Activated CD8-positive, alpha-beta memory T cell treated with anti-CD3 and anti-CD28 coated beads, Interleukin-2, amount 50 U/mL, for 4 hours (primary cell): ENCODE measurements at regions not wholly inside any gene's neighbourhood (a gene's known extent, or its start where the extent isn't known, plus 50 kb on each side); places are given as distances from the start of the nearest gene placed in this dataset.
"Not testable (repeated sequence)": the region's sequence is repeated elsewhere in the genome, so short reads cannot be mapped to it uniquely, and the experiment has no call there.

Source experiments
- DNase-seq: peaks from one replicate; pipeline ENCODE4 v3.0.0-alpha.2; 2020

DNA sequence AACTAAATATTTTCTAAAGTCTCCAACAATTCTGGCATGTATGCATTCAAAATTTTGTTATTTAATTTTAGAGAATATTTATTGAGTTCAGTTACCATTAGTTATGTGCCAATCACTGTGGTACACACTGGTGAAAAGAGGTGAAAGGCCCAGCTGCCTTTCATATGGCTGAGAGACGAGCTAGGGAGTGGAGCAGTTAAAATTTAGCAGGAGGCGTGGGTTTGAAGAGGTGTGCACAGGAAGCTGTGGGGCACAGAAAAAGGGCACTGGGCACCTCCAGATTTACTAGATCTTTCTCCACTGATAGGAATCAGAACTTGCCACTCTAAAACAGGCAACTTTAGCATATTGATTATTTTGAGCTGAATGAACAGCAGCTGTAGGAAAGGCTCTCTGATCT lies 347.1 kb downstream of the CD83 start:
- no peak for DNase-seq

DNA sequence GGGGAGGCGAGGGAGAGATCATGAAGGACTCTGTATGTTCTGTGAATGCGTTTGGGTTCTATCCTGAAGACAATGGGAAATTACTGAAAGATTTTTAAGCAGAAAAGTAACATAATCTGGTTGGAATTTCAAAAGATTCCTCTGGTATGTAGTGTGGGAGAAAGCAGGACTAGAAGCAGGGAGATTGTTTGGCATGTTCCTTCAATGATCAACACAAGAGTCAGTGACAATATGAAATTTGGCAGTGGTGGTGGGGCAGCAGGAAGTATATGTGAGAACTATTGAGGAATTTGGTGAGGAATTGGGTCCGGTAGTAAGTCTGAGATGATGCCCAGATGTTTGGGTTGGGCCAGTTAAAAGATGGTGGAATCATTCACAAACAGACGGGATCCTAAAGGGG lies 348.7 kb downstream of the CD83 start:
- no peak for DNase-seq

DNA sequence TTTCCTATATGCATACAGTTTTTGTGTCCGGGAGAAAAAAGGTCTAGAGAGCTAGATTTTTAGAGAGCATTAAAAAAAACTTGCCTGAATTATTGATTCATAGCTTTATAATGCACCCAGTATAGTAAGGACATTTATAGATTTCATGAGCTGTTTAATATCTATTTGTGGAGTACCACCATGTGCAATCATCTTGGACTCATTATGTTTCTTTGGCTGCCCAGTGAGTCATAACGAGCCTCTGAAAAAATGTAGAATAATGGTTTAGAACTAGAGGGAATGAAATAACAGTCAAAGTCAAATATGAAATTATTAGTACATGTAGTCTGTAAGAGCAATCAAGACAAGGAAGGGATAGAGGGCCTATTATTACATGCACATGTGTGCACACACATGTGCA lies 350.0 kb downstream of the CD83 start:
- DNase-seq = no peak

DNA sequence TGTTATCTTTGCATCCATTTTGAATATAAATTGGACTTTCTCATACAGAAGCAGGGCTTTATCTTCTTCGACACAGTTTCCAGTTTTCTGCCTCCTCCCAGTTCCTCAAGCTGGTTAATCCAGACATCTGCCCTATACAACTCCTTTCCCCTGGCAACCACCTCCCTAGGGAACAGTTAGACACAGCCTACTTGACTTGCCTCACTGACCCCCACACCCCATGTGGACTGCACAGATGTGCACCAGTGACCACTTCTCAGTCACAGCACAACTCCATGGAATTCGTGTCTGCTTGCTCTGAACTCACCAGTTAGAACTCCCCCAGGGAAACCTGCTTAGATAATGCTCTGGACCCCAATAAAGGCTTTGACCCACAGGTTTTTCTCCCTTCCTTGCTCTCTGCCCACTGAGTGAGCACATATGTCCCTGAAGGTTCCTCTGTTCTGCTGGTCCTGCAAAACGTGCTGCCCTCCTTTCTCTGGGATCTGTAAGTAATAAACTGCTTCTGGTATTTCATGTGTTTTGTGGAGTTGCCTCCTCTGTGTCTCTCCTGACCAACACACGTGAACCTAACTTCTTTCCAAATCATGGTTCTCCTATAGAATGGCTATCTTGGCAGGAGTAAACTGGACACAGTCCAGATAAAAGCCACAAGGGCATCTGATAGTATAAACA lies 351.2 kb downstream of the CD83 start:
- DNase-seq = no peak

DNA sequence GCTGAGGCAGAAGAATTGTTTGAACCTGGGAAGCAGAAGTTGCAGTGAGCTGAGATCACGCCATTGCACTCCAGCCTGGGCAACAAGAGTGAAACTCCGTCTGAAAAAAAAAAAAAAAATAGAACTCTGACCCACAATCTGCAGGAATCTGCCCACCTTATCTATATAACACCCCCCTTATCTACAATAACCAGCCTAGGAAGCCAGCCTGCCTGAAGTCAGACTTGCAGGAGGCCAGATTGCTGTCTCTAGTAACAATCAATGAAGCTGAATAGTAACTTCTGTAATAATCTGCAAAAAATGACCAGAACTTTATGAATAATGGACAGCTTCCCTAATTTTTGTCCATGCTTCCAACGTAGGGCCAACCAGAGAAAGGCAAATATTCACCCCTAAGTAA lies 352.5 kb downstream of the CD83 start:
- no peak for DNase-seq

DNA sequence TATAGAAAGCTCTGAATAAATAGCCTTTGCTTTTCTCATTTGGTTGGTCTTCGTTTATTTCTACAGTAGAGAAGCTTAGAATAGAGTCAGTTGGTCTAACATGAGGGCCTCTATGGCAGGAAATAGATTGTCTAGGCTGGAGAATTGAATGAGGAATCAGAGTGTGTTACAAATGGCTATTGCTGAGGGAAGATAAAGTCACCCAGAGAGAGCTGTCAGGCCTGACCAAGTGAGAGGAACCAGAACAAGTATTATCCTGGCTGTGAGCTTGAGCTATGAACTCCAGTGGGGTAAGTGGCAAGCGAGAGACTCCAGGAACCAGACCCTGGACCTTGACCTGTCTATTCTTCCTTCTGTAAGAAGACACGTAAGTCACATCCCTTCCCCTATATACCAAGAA lies 353.1 kb downstream of the CD83 start:
- no peak for DNase-seq

DNA sequence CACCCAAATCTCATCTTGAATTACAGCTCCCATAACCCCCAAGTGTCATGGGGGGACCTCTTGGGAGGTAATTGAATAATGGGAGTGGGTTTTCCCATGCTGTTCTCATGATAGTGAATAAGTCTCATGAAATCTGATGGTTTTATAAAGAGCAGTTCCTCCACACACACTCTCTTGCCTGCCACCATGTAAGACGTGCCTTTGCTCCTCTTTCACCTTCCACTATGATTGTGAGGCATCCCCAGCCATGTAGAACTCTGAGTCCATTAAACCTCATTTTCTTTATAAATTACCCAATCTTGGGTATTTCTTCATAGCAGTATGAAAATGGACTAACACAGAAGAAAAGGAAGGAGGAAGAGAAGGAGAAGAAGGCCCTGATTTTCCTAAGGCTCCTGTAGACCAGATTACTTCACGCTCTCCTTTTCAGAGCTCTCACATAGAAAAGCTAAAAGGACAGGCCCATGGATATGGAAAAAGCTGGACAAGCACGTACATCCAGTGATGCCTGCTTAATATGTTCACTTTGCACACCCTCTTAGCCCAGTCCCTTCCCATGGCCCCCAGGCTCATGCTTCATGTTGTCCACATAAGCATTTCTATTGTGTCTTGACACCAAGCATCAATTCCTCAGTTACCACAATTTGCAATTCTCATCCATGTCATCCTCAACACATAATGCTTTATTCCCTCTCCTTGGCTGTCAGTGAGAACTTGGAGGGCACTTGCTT lies 354.8 kb downstream of the CD83 start:
- DNase-seq = no peak

DNA sequence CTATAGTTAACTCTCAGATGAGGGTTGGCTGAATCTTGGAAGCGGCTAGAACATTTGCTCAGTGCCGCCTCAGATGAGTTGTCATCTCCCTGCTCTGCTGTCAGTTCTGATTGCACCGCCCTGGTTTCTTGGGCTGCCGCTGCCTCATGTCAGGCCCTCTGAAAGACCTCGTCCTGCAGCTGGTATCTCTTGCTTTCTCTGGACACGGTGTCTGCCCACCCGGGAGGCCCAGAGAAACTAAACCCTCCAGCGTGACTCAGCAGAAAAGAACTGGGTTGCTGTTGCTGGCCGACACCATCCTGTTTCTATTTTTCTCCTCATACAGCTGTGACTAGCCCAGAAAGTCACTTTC lies 355.4 kb downstream of the CD83 start:
- DNase-seq = no peak

DNA sequence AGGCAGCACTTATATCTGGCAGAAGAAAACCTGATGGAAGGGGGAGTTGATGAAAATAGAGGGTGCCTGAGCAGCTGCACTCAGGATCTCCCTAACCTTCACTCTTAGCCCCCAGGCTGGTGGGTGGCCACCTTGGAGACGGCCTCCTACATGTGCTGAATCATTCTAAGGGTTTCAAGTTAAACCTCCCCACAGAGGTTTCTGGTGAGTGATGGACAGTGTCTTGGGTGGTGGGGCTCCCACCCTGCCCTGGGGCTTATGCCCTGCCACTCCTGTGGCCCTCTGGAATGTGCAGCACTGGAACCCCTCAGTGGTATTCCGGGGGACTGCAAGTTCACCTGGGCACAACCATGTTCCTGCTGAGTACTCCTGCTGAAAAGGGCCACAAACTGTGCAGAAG lies 357.2 kb downstream of the CD83 start:
- no peak for DNase-seq

DNA sequence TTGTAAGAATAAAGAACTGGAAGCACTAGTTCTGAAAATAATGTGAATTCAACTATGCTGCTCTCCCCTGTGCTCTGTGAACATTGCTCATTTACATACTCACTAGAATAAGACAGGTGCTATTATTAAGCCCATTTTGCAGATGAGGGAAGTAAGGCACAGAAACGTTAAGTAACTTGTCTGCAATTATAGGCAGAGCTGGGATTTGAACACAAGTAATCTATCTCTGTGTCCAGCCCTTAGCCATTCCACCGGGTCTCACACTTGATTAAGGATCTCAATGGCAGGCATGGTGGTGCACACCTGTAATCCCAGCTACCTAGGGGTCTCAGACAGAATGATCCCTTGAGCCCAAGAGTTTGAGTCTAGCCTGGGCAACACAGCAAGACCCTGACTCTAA lies 357.7 kb downstream of the CD83 start:
- DNase-seq = no peak

DNA sequence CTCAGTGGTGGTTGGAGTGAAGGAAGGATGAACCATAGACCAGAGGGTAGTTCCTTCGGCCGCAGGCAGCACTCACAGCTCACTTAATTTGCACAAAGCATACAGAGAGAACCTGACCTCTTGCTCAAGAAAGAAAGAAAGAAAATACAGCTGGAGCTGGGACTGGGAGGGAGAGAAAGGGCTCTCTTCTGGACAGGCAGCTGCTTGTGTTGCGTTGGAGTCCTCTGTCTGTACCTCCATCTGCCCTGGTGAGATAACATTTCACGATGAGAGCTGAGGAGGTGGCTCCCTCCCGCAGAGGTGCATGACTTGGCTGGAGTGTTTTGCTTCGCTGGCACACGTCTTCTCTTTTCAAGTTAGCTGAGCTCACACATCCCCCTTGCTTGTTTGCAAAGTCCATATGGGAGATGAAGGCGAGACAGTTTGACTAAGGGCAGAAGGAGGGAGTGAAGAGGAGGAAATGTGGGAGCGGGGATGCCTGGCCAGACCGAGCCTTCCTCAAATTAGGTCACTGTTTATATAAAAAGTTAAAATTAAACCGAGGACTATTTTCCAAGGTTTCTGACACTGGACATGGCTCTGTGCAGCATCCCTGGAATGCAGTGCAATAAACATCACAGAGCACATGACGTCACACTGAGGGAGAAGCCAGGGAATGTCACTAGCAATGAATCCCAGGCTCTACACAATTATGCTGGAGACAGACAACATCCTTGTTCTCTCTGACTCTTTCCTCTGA lies 359.4 kb downstream of the CD83 start:
- no peak for DNase-seq

DNA sequence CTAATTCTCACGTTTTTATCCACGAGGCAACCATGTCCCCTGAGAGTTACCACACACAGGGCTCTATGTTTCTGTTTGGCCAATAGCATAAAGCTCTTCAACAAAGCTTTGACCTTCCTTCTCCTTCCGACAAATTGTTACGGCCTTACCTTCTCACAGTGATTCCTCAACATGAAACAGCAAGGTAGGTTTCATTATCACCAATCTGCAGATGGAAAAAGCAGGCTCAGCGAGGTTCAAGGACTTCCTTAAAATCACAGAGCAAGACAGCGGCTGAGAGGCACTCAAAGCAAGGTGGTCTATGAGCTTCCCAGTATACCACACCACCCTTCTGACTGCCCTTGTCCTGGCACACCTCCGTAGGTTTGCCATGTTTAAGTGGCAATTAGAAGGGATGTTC lies 360.0 kb downstream of the CD83 start:
- no peak for DNase-seq

DNA sequence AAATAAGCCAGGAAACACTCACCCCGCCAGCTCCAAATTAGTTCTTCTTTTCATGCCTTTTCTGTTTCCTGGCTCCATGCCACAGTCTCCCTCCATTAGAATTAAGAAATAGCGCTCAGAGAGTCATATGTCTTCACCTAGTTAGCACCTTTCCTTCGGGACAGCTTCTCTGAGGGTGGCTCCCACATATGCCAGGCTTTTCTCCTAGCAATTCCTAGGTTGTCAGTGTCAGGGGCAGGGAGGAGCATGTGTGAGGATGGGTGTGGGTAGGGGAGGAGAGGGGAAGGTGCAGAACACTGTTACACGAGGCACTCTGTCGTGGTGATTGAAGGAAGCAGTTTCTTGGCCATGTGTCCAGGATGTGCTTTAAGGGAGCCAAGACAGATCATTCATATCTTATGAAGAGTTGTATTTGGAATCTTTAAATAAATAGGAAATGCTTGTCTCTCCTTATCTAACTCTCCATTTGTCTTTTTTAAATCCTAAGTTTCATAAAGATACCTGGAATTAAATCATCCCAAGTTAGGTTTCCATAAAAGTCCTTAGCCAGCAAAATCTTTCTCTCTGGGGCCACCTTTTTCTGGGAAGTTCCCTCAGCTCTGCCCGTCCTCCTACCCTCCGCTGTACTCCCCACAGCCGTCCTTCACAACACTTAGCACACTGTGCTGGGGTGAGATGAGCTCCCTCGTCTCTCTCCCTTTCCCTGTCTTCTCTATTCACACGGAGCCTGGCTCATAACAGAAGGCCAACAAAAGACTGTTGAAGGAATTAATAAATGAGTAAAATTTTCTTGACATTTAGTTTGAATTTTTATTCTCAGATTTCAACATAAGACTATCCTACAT lies 361.0 kb downstream of the CD83 start:
- no peak for DNase-seq

DNA sequence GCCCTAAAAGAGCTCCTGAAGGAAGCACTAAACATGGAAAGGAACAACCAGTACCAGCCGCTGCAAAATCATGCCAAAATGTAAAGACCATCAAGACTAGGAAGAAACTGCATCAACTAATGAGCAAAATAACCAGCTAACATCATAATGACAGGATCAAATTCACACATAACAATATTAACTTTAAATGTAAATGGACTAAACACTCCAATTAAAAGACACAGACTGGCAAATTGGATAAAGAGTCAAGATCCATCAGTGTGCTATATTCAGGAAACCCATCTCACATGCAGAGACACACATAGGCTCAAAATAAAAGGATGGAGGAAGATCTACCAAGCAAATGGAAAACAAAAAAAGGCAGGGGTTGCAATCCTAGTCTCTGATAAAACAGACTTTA lies 364.4 kb downstream of the CD83 start:
- not testable (repeated sequence) for DNase-seq

DNA sequence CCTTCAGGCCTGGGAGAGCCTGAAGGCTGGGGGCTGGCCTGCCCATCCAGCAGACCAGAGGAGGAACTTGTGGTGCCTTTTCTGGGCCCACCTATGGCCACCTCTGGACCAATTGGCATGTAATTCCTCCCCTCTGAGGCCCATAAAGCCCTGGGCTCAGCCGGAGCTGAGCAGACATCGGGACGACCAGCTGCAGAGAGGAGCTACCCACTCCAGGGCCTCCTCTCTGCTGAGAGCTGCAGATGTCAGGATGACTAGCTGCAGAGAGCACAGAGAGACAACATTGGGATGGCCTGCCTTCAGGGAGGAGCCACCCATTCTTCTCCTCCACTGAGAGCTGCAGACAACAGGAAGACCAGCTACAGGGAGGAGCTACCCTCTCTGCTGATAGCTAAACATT lies 370.1 kb downstream of the CD83 start:
- no peak for DNase-seq

DNA sequence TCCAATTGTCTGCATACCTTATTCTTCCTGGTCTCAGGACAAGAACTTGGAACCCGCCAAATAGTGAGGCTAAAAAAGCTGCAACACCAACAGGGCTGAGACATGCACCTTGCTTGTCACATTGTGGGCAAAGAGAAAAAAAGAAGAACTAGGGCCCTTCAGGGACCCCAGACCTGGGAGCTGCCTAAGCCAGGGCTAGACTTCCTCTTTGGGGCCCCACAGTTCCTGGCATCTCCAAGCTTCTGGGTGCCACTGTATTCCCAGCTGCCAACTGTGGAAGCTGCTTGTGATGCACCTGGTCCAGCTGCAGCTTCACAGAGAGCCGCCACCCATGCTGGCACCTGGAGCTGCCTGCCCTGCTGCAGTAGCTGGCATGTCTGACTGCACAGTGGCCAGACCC lies 370.6 kb downstream of the CD83 start:
- no peak for DNase-seq

DNA sequence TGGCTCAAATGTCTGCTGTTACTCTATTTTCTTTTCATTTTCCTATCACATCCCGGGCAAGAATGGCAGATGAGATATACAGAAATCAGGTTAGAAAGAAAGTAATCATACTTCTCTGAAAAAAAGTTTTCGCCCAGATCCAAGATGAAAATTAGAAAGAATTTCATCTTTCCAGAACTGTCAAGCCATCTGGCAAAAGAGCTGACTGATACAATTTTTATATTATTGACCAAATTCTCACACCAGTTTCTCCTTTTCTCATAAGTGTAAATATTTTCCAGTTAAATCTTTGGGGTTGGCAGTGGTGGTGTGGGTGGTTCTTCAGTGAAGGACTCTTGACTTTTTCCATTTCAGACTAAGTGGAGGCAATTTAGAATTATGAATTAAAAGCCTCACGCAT lies 371.9 kb downstream of the CD83 start:
- DNase-seq = no peak

DNA sequence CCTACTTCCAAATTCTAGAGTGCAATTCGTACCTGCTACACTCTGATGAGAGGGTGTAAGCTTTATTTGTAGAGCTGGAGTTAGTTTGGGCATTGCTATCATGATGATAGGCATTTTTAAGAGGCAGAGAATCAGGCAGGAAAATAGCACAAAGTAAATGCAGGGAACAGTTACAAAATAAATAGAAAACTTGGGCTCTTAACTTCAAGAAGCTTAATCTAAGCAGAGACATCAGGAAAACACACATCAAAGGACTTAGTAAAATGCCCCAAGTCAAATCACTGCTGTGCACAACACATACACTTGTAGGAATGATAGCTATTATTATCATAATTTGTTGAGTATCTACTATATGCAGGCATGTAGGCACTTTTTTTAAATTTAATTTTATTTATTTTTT lies 381.2 kb downstream of the CD83 start:
- no peak for DNase-seq

DNA sequence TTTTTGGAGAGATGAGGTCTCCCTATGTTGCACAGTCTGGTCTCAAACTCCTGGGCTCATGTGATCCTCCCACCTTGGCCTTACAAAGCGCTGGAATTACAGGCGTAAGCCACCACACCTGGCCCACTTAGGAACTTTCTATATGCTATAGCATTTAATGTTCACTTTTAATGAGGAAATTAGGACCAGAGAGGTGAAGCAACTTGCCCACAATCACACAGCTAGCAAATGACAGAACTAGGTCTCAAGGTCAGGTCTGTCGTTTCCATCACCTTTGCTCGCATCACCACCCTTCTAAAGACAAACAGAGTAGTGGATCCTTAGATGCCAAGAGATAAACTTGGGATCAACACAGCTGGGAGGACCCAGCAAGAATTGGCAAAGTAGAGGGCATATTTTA lies 381.7 kb downstream of the CD83 start:
- no peak for DNase-seq

DNA sequence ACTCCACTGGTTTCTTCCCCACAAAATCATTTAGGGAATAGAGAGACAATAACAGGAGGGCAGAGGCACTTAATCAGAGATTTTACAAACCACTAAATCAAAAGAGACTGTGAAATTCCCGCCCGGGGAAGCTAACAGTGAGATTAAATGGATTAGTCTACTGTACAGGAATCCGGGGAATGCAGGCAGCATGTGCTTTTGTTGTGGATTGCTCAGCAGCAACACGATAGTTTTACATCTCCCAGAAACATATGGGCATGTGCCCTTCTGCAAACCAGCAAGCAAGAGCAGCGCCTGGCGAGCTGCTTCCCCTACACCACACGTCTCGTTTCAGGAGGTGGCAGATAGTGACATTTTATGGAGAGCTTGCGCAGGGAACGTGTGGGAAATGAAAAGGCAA lies 382.3 kb downstream of the CD83 start:
- no peak for DNase-seq

DNA sequence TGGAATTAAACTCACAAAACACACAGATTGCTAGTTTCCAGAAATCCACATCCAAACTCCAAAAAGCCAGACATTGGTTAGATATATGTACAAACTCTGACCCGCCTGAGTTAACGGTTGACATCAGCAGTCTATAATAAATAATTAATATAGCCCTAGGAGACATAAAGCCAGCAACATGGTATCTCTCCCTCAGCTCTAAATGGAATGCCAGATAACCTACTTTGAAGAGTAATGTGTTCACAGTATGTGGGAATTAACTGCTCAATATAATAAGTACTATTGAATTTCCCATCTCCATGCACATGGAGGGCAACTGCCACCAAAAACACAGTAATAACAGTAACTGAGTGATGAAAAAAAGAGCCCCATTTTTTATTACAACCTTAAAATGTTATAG lies 383.2 kb downstream of the CD83 start:
- DNase-seq = no peak

DNA sequence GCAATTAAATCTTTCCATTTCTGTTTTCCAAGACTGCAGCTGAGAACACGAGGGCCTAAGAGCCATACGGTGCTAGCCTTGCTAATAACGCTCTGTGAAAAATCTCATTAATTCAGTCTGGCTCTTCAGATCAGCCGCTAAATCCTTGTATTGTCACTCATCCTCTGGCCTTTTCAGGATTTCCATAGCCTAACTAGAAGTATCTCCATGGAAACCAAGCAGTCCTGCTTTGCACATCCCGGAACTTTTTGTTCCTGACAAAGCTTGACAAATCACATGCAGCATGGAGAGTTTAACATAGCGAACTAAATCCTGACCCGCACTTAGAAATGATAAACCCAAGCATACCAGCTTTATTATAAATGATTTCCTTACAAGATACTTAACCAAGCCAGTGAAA lies 383.7 kb downstream of the CD83 start:
- DNase-seq = no peak

DNA sequence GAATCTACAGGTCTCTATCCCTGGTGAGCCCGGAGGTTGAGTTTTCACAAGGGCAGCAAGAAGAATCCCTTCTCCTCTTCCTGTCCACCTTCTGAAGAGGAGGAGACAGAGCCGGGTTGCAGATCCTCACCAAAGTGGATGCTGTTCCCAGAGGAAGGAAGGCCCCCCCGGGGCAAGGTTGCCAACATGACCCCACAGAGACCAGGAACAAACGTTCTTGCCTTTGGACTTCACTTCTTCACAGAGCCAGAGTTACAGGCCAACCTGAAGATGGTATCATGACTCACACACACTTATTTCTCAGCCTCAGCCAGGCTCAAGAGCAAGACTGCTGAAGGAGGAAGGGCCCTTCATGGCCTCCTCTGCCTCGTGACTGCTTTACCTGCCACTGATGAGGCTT lies 384.3 kb downstream of the CD83 start:
- DNase-seq = no peak

DNA sequence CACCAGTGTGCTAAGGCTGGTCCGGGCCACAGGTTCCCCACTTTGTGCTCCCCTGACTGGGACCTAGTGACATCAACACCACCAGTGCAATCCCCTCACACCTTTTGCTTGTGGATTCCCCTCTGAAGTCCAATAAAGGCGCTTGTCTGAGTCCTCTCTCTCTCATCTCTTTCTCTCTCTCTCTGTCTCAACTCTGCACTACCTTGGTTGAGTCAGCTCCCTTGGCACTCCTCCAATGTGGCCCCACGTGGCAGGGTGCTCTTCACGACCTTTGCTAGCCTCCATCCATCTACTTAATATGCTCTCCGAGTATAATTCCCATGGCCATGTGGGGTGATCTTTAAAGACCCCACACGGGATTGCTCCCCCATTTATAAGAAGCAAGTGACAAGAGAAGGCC lies 385.0 kb downstream of the CD83 start:
- DNase-seq = no peak
